Spleen (tissue), 11 donors: ENCODE measurements at regions not wholly inside any gene's neighbourhood (a gene's known extent, or its start where the extent isn't known, plus 50 kb on each side); places are given as distances from the start of the nearest gene placed in this dataset.
A peak's percentile ranks its signal among the peaks of the same experiment; 100 is the strongest.

ENCODE experiments used
- DNase-seq: peaks from one replicate; pipeline ENCODE4 v3.0.0-alpha.2; 2020
- H3K27ac ChIP-seq, 8 donors: fragments of 200-600 bp; sonication (generic) in 7 of 8; 1 replicate in 4 of 8; 2 replicates in 4 of 8; pipeline versions ENCODE4 v1.5.0 to v1.8.0; 2016 to 2021; ENCODE audit warnings: inconsistent platforms in 4 of 8, mild to moderate bottlenecking in 4 of 8, moderate library complexity in 1 of 8
- H3K27me3 ChIP-seq, 7 donors: fragments of 200-600 bp; sonication (generic) in 6 of 7; replicated peaks in 1 of 7; 1 replicate in 4 of 7; 2 replicates in 3 of 7; pipeline versions ENCODE4 v1.5.0 to v1.8.0; 2016 to 2021; ENCODE audit warnings: inconsistent platforms in 3 of 7, mild to moderate bottlenecking in 1 of 7
- H3K36me3 ChIP-seq, 6 donors: fragments of 200-600 bp; sonication (generic) in 5 of 6; 1 replicate in 4 of 6; 2 replicates in 2 of 6; pipeline versions ENCODE4 v1.5.0 to v1.8.0; 2016 to 2021; ENCODE audit warnings: inconsistent platforms in 2 of 6
- H3K4me1 ChIP-seq, 6 donors: fragments of 200-600 bp; sonication (generic) in 5 of 6; 1 replicate in 3 of 6; 2 replicates in 3 of 6; pipeline versions ENCODE4 v1.5.0 to v1.8.0; 2016 to 2021; ENCODE audit warnings: inconsistent platforms in 3 of 6
- H3K4me3 ChIP-seq, 8 donors: fragments of 200-600 bp; sonication (generic) in 7 of 8; 1 replicate in 4 of 8; 2 replicates in 4 of 8; pipeline versions ENCODE4 v1.5.0 to v1.8.0; 2016 to 2021; ENCODE audit warnings: inconsistent platforms in 4 of 8, mild to moderate bottlenecking in 4 of 8, moderate library complexity in 2 of 8
- H3K9me3 ChIP-seq, 8 donors: fragments of 200-600 bp; sonication (generic) in 7 of 8; 1 replicate in 4 of 8; 2 replicates in 4 of 8; pipeline versions ENCODE4 v1.5.0 to v1.8.0; 2016 to 2021; ENCODE audit warnings: inconsistent platforms in 4 of 8
- CTCF ChIP-seq, 11 experiments: fragments of 200-600 bp in 7 of 11; fragments of 450-650 bp in 4 of 11; sonication (generic) in 4 of 11; IDR thresholded peaks in 8 of 11; conservative IDR thresholded peaks in 3 of 11; 1 replicate in 7 of 11; 2 replicates in 4 of 11; pipeline versions ENCODE4 v1.4.0 to v1.8.0; 2016 to 2021; ENCODE audit warnings: antibody characterized with exemption in 11 of 11, inconsistent platforms in 4 of 11, mild to moderate bottlenecking in 1 of 11
- POLR2A ChIP-seq, 3 donors: fragments of 450-650 bp; IDR thresholded peaks; one replicate each; pipeline ENCODE4 v1.5.1; 2017; ENCODE audit warnings: antibody characterized with exemption in 3 of 3, mild to moderate bottlenecking in 1 of 3
- POLR2AphosphoS5 ChIP-seq, 3 donors: sonication (generic); formaldehyde crosslinking; IDR thresholded peaks; one replicate each; pipeline ENCODE4 v1.5.1; 2017; ENCODE audit warnings: antibody characterized with exemption in 3 of 3
- WGBS, 5 donors: extraction: QIAGEN DNeasy Blood & Tissue Kit in 3 of 5; methylation state at CpG; one replicate each; pipeline versions ENCODE4 v1.1.5 to v1.1.7; 2013 to 2018; 5-methylcytosine and 5-hydroxymethylcytosine counted together
- intact Hi-C: fragments of 100-400 bp; cut with DNase I; formaldehyde crosslinking; loops from one replicate; pipeline ENCODE4 v1.15.0; 2023; ENCODE audit warnings: low total_unique reads
- donor health status: healthy with polysubstance abuse.
- donor health status: DM: no; HTN: no; CAD: no; lungs with moderate emphysema.
- donor health status: DM: no; HTN: no; CAD: no.
- donor health status: Bipolar disorder and iron deficiency.
- donor health status: healthy.
- donor health status: DM: no; HTN: no; CAD: no.
- donor health status: DM: yes; HTN: yes; CAD: no.

- no peak for DNase-seq
- TF ChIP-seq CTCF (IDR thresholded peaks at IDR 0.05 in 8 of 11, conservative IDR thresholded peaks at IDR 0.05 in 3 of 11) (no peak), POLR2AphosphoS5 (IDR thresholded peaks at IDR 0.05) (no peak), POLR2A (IDR thresholded peaks at IDR 0.05) (no peak)
- WGBS, 5 donors: 89 to 93% (median 90%) methylated on average over 19 of the region's 19 CpGs
These were observed 131.4 kb upstream of the GSE1 start for GRCh38 chr16:85481738-85482137.

GRCh38 chr16:85483424-85483823, 129.7 kb upstream of the GSE1 start:
- H3K27me3 ChIP-seq: no peaks in the 10 kb centered on the region
- 91 to 94% (median 92%) methylated on average over 15 to 19 of the region's 19 CpGs for WGBS, 5 donors
- H3K27ac ChIP-seq: no peak overlapping the region
- no peak for DNase-seq
- H3K4me3 ChIP-seq: no peak overlapping the region
- H3K36me3 ChIP-seq: no peaks in the 10 kb centered on the region
- TF ChIP-seq POLR2AphosphoS5 (IDR thresholded peaks at IDR 0.05) (no peak), POLR2A (IDR thresholded peaks at IDR 0.05) (no peak), CTCF (IDR thresholded peaks at IDR 0.05 in 8 of 11, conservative IDR thresholded peaks at IDR 0.05 in 3 of 11) (no peak)
- H3K4me1 ChIP-seq: peaks cover 0 to 38% (median 14%) of the 10 kb centered on the region in 6 donors
- H3K9me3 ChIP-seq: no peaks in the 10 kb centered on the region
- intact Hi-C loops: no loop called here

More at GRCh38 chr16:85481738-85482137, 131.4 kb upstream of the GSE1 start:
- H3K27ac ChIP-seq: no peak overlapping the region
- H3K9me3 ChIP-seq: no peaks in the 10 kb centered on the region
- no peaks in the 10 kb centered on the region for H3K36me3 ChIP-seq
- peaks cover 0 to 23% (median 8%) of the 10 kb centered on the region in 6 donors for H3K4me1 ChIP-seq
- no peak overlapping the region for H3K4me3 ChIP-seq
- intact Hi-C loops: no loop called here
- H3K27me3 ChIP-seq: no peaks in the 10 kb centered on the region

- 64 to 87% (median 72%) methylated on average over 28 to 30 of the region's 30 CpGs for WGBS, 5 donors
- Histone ChIP-seq H3K27me3 (peaks cover 0 to 4% (median 0%) of the 10 kb centered on the region in 7 donors), H3K36me3 (no peaks in the 10 kb centered on the region), H3K27ac (no peak overlapping the region), H3K4me3 (no peak overlapping the region), H3K9me3 (no peaks in the 10 kb centered on the region), H3K4me1 (peaks cover 0 to 40% (median 14%) of the 10 kb centered on the region in 6 donors)
- intact Hi-C loops: no loop called here
- TF ChIP-seq POLR2AphosphoS5 (IDR thresholded peaks at IDR 0.05) (peak in 1 of 3 donors; percentile 22), POLR2A (IDR thresholded peaks at IDR 0.05) (no peak), CTCF (IDR thresholded peaks at IDR 0.05 in 8 of 11, conservative IDR thresholded peaks at IDR 0.05 in 3 of 11) (no peak)
- no peak for DNase-seq
These were observed 128.5 kb upstream of the GSE1 start for GRCh38 chr16:85484347-85485300.

GRCh38 chr16:85485379-85485778, 127.7 kb upstream of the GSE1 start:
- no peaks in the 10 kb centered on the region for H3K36me3 ChIP-seq
- H3K27me3 ChIP-seq: peaks cover 0 to 4% (median 0%) of the 10 kb centered on the region in 7 donors
- no peak overlapping the region for H3K4me3 ChIP-seq
- intact Hi-C loops: no loop called here
- no peak for DNase-seq
- 90 to 97% (median 94%) methylated on average over 22 to 28 of the region's 28 CpGs for WGBS, 5 donors
- H3K27ac ChIP-seq: no peak overlapping the region
- peaks cover 0 to 32% (median 10%) of the 10 kb centered on the region in 6 donors for H3K4me1 ChIP-seq
- no peaks in the 10 kb centered on the region for H3K9me3 ChIP-seq
- TF ChIP-seq POLR2AphosphoS5 (IDR thresholded peaks at IDR 0.05): no peak
- no peak for TF ChIP-seq CTCF (IDR thresholded peaks at IDR 0.05 in 8 of 11, conservative IDR thresholded peaks at IDR 0.05 in 3 of 11)
- no peak for TF ChIP-seq POLR2A (IDR thresholded peaks at IDR 0.05)
